OCI-LY7 (cell line): ENCODE measurements at regions not wholly inside any gene's neighbourhood (a gene's known extent, or its start where the extent isn't known, plus 50 kb on each side); places are given as distances from the start of the nearest gene placed in this dataset.

Source experiments
- BruUV-seq: library from RNA; stranded (reverse); fragments of 400-500 nt; replicated peaks from 2 replicates; lab custom pipeline; 2021; lab: Mats Ljungman, UMichigan
- CTCF ChIA-PET: fragments of 300-600 bp; sonication (Branson Sonifier 250); formaldehyde crosslinking; loops from one replicate; lab custom pipeline; 2022; ENCODE audit warnings: antibody characterized with exemption; ENCODE audit not compliant: unreplicated experiment; lab: Charles Lee
- POLR2A ChIA-PET: fragments of 300-600 bp; sonication (Branson Sonifier 250); formaldehyde crosslinking; loops from one replicate; lab custom pipeline; 2022; ENCODE audit warnings: antibody characterized with exemption; lab: Charles Lee
- DNase-seq: peaks from one replicate; pipeline ENCODE4 v3.0.0-alpha.2; 2015; ENCODE audit warnings: low spot score
- H2AFZ ChIP-seq: fragments of 200-600 bp; sonication (generic), shearing (Covaris generic); 2 replicates; pipeline ENCODE4 v1.6.1; 2014; ENCODE audit warnings: mild to moderate bottlenecking, antibody characterized with exemption, low read length, moderate library complexity
- H3K27ac ChIP-seq: fragments of 200-600 bp; sonication (generic); 2 replicates; pipeline ENCODE4 v1.5.1; 2014; ENCODE audit warnings: mixed run types, low read depth, mild to moderate bottlenecking, moderate library complexity, low read length, inconsistent platforms; ENCODE audit not compliant: poor library complexity, severe bottlenecking
- H3K36me3 ChIP-seq: fragments of 200-600 bp; sonication (generic); 2 replicates; pipeline ENCODE4 v1.6.1; 2014; ENCODE audit warnings: mild to moderate bottlenecking, antibody characterized with exemption, low read length, moderate library complexity, mixed read lengths; ENCODE audit not compliant: insufficient read depth
- H3K4me1 ChIP-seq: fragments of 200-600 bp; sonication (generic); 2 replicates; pipeline ENCODE4 v1.5.1; 2014; ENCODE audit warnings: mild to moderate bottlenecking, low read length; ENCODE audit not compliant: insufficient read depth, poor library complexity, severe bottlenecking
- H3K4me2 ChIP-seq: fragments of 200-600 bp; sonication (generic); 2 replicates; pipeline ENCODE4 v1.6.1; 2014; ENCODE audit warnings: mild to moderate bottlenecking, low read length
- H3K4me3 ChIP-seq: fragments of 200-600 bp; sonication (generic); 2 replicates; pipeline ENCODE4 v1.5.1; 2014; ENCODE audit warnings: mild to moderate bottlenecking, low read depth, low read length; ENCODE audit not compliant: poor library complexity, severe bottlenecking
- H3K79me2 ChIP-seq: fragments of 200-600 bp; sonication (generic); 2 replicates; pipeline ENCODE4 v1.6.1; 2016; ENCODE audit warnings: low read depth, mild to moderate bottlenecking, low read length, moderate library complexity, mixed read lengths; ENCODE audit not compliant: insufficient read depth
- H3K9me2 ChIP-seq: fragments of 200-600 bp; sonication (generic); 2 replicates; pipeline ENCODE4 v1.6.1; 2016; ENCODE audit warnings: mild to moderate bottlenecking, low read length, mixed read lengths; ENCODE audit not compliant: insufficient read depth
- H3K9me3 ChIP-seq: fragments of 200-600 bp; sonication (generic); 2 replicates; pipeline ENCODE4 v1.6.1; 2014; ENCODE audit warnings: mild to moderate bottlenecking, mixed run types, low read length, mixed read lengths
- H4K20me1 ChIP-seq: fragments of 200-600 bp; sonication (generic); 2 replicates; pipeline ENCODE4 v1.6.1; 2014; ENCODE audit warnings: mild to moderate bottlenecking, antibody characterized with exemption, low read length, moderate library complexity, mixed read lengths; ENCODE audit not compliant: insufficient read depth
- CTCF ChIP-seq: fragments of 200-600 bp; sonication (generic); conservative IDR thresholded peaks from 2 replicates; pipeline ENCODE4 v1.5.1; 2014; ENCODE audit warnings: mild to moderate bottlenecking, antibody characterized with exemption, low read length, moderate library complexity, mixed read lengths
- EZH2phosphoT487 ChIP-seq: fragments of 200-600 bp; sonication (generic); IDR thresholded peaks from 2 replicates; pipeline ENCODE4 v1.6.1; 2018; ENCODE audit warnings: low read depth, borderline replicate concordance, mild to moderate bottlenecking, mixed run types, antibody characterized with exemption, low read length, moderate library complexity, mixed read lengths
- intact Hi-C: fragments of 100-400 bp; cut with micrococcal nuclease; formaldehyde crosslinking; loops from one replicate; pipeline ENCODE4 v1.10.0; 2022; ENCODE audit not compliant: unreplicated experiment

- DNase-seq = no peak
- intact Hi-C loops = no loop called here
- Histone ChIP-seq H3K9me2 (no peaks in the 10 kb centered on the region), H3K27ac (no peak overlapping the region), H3K36me3 (no peaks in the 10 kb centered on the region), H3K4me1 (no peaks in the 10 kb centered on the region), H2AFZ (no peak overlapping the region), H4K20me1 (no peaks in the 10 kb centered on the region), H3K4me3 (no peak overlapping the region), H3K9me3 (no peaks in the 10 kb centered on the region), H3K4me2 (no peak overlapping the region), H3K79me2 (no peaks in the 10 kb centered on the region)
- ChIA-PET POLR2A (no interaction called here), CTCF (no interaction called here)
- BruUV-seq = no TSS peak
- TF ChIP-seq EZH2phosphoT487 (no peak), CTCF (no peak)
These were observed 450.6 kb upstream of the AUTS2 start for GRCh38 chr7:69147631-69148030.

- Histone ChIP-seq H3K4me2 (no peak overlapping the region), H3K4me1 (no peaks in the 10 kb centered on the region), H3K36me3 (no peaks in the 10 kb centered on the region), H3K9me3 (no peaks in the 10 kb centered on the region), H3K4me3 (no peak overlapping the region), H3K27ac (no peak overlapping the region), H4K20me1 (no peaks in the 10 kb centered on the region), H2AFZ (no peak overlapping the region), H3K79me2 (no peaks in the 10 kb centered on the region), H3K9me2 (no peaks in the 10 kb centered on the region)
- ChIA-PET CTCF (no interaction called here), POLR2A (no interaction called here)
- intact Hi-C loops = no loop called here
- DNase-seq = no peak
- no peak for TF ChIP-seq CTCF
- no peak for TF ChIP-seq EZH2phosphoT487
- BruUV-seq = no TSS peak
These were observed 448.2 kb upstream of the AUTS2 start for GRCh38 chr7:69149804-69150782.

- ChIA-PET CTCF (interaction anchor here (0.6 kb wide), 1 partner anchor 824 kb away, joined by 3 read pairs; no protein-coding TSS in a partner anchor), POLR2A (interaction anchor here (0.6 to 0.7 kb wide), 2 partner anchors 87 to 1763 kb away, joined by 3 read pairs; no protein-coding TSS in a partner anchor)
- H3K36me3 ChIP-seq = no peaks in the 10 kb centered on the region
- intact Hi-C loops = no loop called here
- DNase-seq = no peak
- no peaks in the 10 kb centered on the region for H3K79me2 ChIP-seq
- no peaks in the 10 kb centered on the region for H3K9me2 ChIP-seq
- no peaks in the 10 kb centered on the region for H3K4me1 ChIP-seq
- BruUV-seq = no TSS peak
- H3K9me3 ChIP-seq = no peaks in the 10 kb centered on the region
- H3K4me3 ChIP-seq = no peak overlapping the region
- H3K4me2 ChIP-seq = no peak overlapping the region
- no peak overlapping the region for H3K27ac ChIP-seq
- no peaks in the 10 kb centered on the region for H4K20me1 ChIP-seq
- H2AFZ ChIP-seq = no peak overlapping the region
- no peak for TF ChIP-seq EZH2phosphoT487
- TF ChIP-seq CTCF = no peak
These were observed 435.9 kb upstream of the AUTS2 start for GRCh38 chr7:69162326-69162725.
